B cell (primary cell): ENCODE measurements at regions not wholly inside any gene's neighbourhood (a gene's known extent, or its start where the extent isn't known, plus 50 kb on each side); places are given as distances from the start of the nearest gene placed in this dataset.

ENCODE experiments used
- ATAC-seq: fragments of 200-7000 bp; cut with Tn5 transposase; one replicate; pipeline ENCODE4 v1.10.0; 2021; ENCODE audit warnings: low read depth, mild to moderate bottlenecking, moderate number of reproducible peaks, moderate library complexity
- CTCF ChIA-PET: fragments of 350-600 bp; sonication (Branson Sonifier 250); formaldehyde crosslinking; loops from one replicate; lab custom pipeline; 2021; ENCODE audit warnings: antibody characterized with exemption, inconsistent platforms; lab: Charles Lee
- POLR2A ChIA-PET: fragments of 350-600 bp; sonication (Branson Sonifier 250); formaldehyde crosslinking; loops from one replicate; lab custom pipeline; 2021; ENCODE audit warnings: antibody characterized with exemption; lab: Charles Lee
- DNase-seq: peaks from one replicate; pipeline ENCODE4 v3.0.0; 2013
- H2AFZ ChIP-seq: 2 replicates; pipeline ENCODE4 v1.6.1; 2012; ENCODE audit warnings: mild to moderate bottlenecking, low read depth, low read length; ENCODE audit not compliant: insufficient read depth, poor library complexity, severe bottlenecking
- H3K27ac ChIP-seq, 2 donors: 1 replicate in 1 of 2; 2 replicates in 1 of 2; pipeline ENCODE4 v1.5.1; 2012 to 2013; ENCODE audit warnings: low read length in 2 of 2, mild to moderate bottlenecking in 2 of 2, moderate library complexity in 1 of 2
- H3K27me3 ChIP-seq, 4 experiments: fragments of 200-600 bp in 1 of 4; sonication (generic) in 1 of 4; replicated peaks in 1 of 4; 1 replicate in 2 of 4; 2 replicates in 2 of 4; pipeline versions ENCODE4 v1.6.1 to v1.7.0; 2013 to 2016; ENCODE audit warnings: low read length in 3 of 4, mild to moderate bottlenecking in 2 of 4, mixed read lengths in 1 of 4, moderate library complexity in 1 of 4; ENCODE audit not compliant: insufficient read depth in 4 of 4, control insufficient read depth in 3 of 4; ENCODE audit errors: control extremely low read depth in 1 of 4
- H3K36me3 ChIP-seq, 2 experiments: replicated peaks in 1 of 2; 1 replicate in 1 of 2; 2 replicates in 1 of 2; pipeline versions ENCODE4 v1.6.1 to v1.7.1; 2013; ENCODE audit warnings: low read length in 1 of 2; ENCODE audit not compliant: insufficient read depth in 2 of 2, control insufficient read depth in 1 of 2; ENCODE audit errors: control extremely low read depth in 1 of 2, extremely low read depth in 1 of 2
- H3K4me1 ChIP-seq, 2 donors: fragments of 200-600 bp in 1 of 2; sonication (generic) in 1 of 2; 1 replicate in 1 of 2; 2 replicates in 1 of 2; pipeline versions ENCODE4 v1.5.1 to v1.6.1; 2013 to 2017; ENCODE audit warnings: low read length in 2 of 2; ENCODE audit not compliant: control insufficient read depth in 2 of 2, insufficient read depth in 2 of 2
- H3K4me2 ChIP-seq: replicated peaks from 2 replicates; pipeline ENCODE3; 2012; ENCODE audit warnings: mild to moderate bottlenecking, low read depth, low read length; ENCODE audit not compliant: poor library complexity, severe bottlenecking
- H3K4me3 ChIP-seq, 5 experiments: fragments of 200-600 bp in 1 of 5; sonication (generic) in 1 of 5; 1 replicate in 3 of 5; 2 replicates in 2 of 5; pipeline versions ENCODE4 v1.5.1 to v1.7.0; 2011 to 2016; ENCODE audit warnings: low read length in 4 of 5, mild to moderate bottlenecking in 4 of 5, low read depth in 2 of 5, control low read depth in 1 of 5, moderate library complexity in 1 of 5; ENCODE audit not compliant: insufficient read depth in 1 of 5; ENCODE audit errors: control extremely low read depth in 1 of 5, extremely low read depth in 1 of 5
- H3K79me2 ChIP-seq: fragments of 200-600 bp; sonication (generic); one replicate; pipeline ENCODE4 v1.6.0; 2016; ENCODE audit warnings: low read length; ENCODE audit not compliant: control insufficient read depth, insufficient read depth
- H3K9ac ChIP-seq: fragments of 200-600 bp; sonication (generic); 2 replicates; pipeline ENCODE4 v1.6.1; 2017; ENCODE audit warnings: mild to moderate bottlenecking, low read length, moderate library complexity
- H3K9me3 ChIP-seq, 3 donors: one replicate each; pipeline versions ENCODE4 v1.6.1 to v1.7.1; 2013; ENCODE audit warnings: low read length in 2 of 3; ENCODE audit not compliant: control insufficient read depth in 2 of 3, insufficient read depth in 1 of 3; ENCODE audit errors: control extremely low read depth in 1 of 3
- H4K20me1 ChIP-seq: 2 replicates; pipeline ENCODE4 v1.6.0; 2012; ENCODE audit warnings: mild to moderate bottlenecking, low read length; ENCODE audit not compliant: insufficient read depth, control insufficient read depth, poor library complexity, severe bottlenecking
- H3K27ac Mint-ChIP-seq: one replicate; pipeline ENCODE4 v1.8.0; 2021; ENCODE audit warnings: mixed read lengths
- H3K27me3 Mint-ChIP-seq: one replicate; pipeline ENCODE4 v1.8.0; 2021; ENCODE audit warnings: mixed read lengths
- H3K4me1 Mint-ChIP-seq: one replicate; pipeline ENCODE4 v1.8.0; 2021; ENCODE audit warnings: mixed read lengths
- H3K4me3 Mint-ChIP-seq: one replicate; pipeline ENCODE4 v1.8.0; 2021; ENCODE audit warnings: mixed read lengths
- H3K9me3 Mint-ChIP-seq: one replicate; pipeline ENCODE4 v1.8.0; 2022; ENCODE audit warnings: mixed read lengths; ENCODE audit not compliant: insufficient read depth
- EZH2 ChIP-seq: IDR thresholded peaks from 2 replicates; pipeline ENCODE4 v1.6.1; 2012; ENCODE audit warnings: borderline replicate concordance, low read depth, mild to moderate bottlenecking, moderate library complexity, low read length; ENCODE audit not compliant: insufficient read depth, poor library complexity, severe bottlenecking
- WGBS: methylation state at CpG from one replicate; pipeline ENCODE4 v1.1.5; 2013; ENCODE audit warnings: missing lambda C conversion rate; ENCODE audit not compliant: insufficient coverage; 5-methylcytosine and 5-hydroxymethylcytosine counted together
- intact Hi-C: fragments of 100-400 bp; cut with micrococcal nuclease; formaldehyde crosslinking; loops from one replicate; pipeline ENCODE4 v1.10.0; 2022
- TF ChIP-seq, protein P1 (sequence below): fragments of 200-600 bp; IDR thresholded peaks from one replicate; pipeline ENCODE4 v1.8.0; 2022; ENCODE audit warnings: antibody characterized with exemption, mild to moderate bottlenecking

DNA sequence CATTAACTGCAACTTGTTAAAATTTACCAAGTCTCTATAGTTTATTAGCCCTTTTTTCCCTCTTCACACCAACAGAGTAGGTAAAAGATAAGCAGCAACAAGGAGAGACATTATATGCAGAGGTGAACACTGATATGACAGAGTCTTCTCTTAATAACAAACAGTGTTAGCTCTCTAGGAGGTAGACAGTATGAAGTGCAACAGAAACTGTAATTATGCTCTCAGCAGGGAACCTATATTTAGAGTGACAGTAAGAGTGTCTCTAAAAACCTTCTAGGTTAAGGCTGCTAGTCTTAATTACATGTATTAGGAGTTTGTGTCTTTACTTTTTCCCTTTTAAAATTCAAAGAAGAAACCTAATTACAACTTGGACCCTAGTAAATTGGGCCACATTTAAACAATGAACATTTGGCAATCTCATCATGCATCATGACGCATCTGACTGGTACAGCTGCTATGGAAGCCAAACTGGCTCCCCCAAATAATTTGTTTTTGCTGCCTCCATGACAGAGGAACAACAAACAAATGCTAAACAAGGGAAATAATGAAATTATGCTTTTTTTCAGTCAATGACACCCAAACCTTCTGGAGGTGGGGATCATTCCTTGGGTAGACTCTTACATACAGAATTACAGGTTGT is 69.9 kb upstream of the MMADHC start:
- Mint-ChIP-seq H3K9me3 (peaks cover 4% of the 10 kb centered on the region), H3K4me1 (no peaks in the 10 kb centered on the region), H3K4me3 (no peak overlapping the region), H3K27me3 (peaks cover 4% of the 10 kb centered on the region), H3K27ac (no peak overlapping the region)
- DNase-seq (no peak), ATAC-seq (no peak)
- Histone ChIP-seq H3K4me2 (no peak overlapping the region), H3K27me3 (no peaks in the 10 kb centered on the region), H4K20me1 (no peaks in the 10 kb centered on the region), H2AFZ (no peak overlapping the region), H3K27ac (no peak overlapping the region), H3K4me3 (no peak overlapping the region), H3K79me2 (no peaks in the 10 kb centered on the region), H3K4me1 (no peaks in the 10 kb centered on the region), H3K36me3 (no peaks in the 10 kb centered on the region), H3K9me3 (peaks cover 0 to 2% (median 0%) of the 10 kb centered on the region in 3 donors), H3K9ac (no peak overlapping the region)
- intact Hi-C loops = no loop called here
- ChIA-PET POLR2A (no interaction called here), CTCF (interaction anchor here (0.6 to 1.2 kb wide), 2 partner anchors 26 to 59 kb away, joined by 3 read pairs; no protein-coding TSS in a partner anchor)
- TF ChIP-seq EZH2 = no peak
- TF ChIP-seq, protein P1, sequence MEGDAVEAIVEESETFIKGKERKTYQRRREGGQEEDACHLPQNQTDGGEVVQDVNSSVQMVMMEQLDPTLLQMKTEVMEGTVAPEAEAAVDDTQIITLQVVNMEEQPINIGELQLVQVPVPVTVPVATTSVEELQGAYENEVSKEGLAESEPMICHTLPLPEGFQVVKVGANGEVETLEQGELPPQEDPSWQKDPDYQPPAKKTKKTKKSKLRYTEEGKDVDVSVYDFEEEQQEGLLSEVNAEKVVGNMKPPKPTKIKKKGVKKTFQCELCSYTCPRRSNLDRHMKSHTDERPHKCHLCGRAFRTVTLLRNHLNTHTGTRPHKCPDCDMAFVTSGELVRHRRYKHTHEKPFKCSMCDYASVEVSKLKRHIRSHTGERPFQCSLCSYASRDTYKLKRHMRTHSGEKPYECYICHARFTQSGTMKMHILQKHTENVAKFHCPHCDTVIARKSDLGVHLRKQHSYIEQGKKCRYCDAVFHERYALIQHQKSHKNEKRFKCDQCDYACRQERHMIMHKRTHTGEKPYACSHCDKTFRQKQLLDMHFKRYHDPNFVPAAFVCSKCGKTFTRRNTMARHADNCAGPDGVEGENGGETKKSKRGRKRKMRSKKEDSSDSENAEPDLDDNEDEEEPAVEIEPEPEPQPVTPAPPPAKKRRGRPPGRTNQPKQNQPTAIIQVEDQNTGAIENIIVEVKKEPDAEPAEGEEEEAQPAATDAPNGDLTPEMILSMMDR = no peak
- no CpG with 5 or more reads among the region's 1 CpG for WGBS

DNA sequence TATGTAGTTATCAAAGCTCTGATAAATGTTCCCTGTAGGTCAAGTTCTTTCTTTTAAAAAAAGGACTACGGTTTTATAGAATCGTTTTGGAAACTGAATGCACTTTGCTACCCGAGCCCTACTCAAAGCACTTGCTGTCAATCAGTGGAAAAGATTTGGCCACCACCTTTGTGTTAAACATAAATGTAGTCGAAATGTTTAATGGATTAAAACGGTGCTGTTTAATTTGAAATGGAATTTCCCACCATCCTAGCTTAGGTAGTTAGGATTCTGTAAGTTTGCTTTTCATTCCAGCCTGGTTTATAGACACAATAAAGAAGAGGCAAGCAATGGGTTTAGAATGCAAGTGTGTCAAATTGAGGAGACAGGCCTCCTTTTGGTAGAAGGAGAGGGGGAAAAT is 69.4 kb upstream of the MMADHC start:
- H3K9me3 ChIP-seq = peaks cover 0 to 2% (median 0%) of the 10 kb centered on the region in 3 donors
- H4K20me1 ChIP-seq = no peaks in the 10 kb centered on the region
- no peak overlapping the region for H2AFZ ChIP-seq
- Mint-ChIP-seq H3K27ac (no peak overlapping the region), H3K9me3 (peaks cover 4% of the 10 kb centered on the region), H3K27me3 (peaks cover 4% of the 10 kb centered on the region), H3K4me1 (no peaks in the 10 kb centered on the region), H3K4me3 (no peak overlapping the region)
- ChIA-PET CTCF (no interaction called here), POLR2A (no interaction called here)
- WGBS = 100% methylated on average over 3 of the region's 5 CpGs
- H3K79me2 ChIP-seq = no peaks in the 10 kb centered on the region
- ATAC-seq (no peak), DNase-seq (no peak)
- H3K27ac ChIP-seq = no peak overlapping the region
- no peaks in the 10 kb centered on the region for H3K27me3 ChIP-seq
- H3K4me1 ChIP-seq = no peaks in the 10 kb centered on the region
- H3K9ac ChIP-seq = no peak overlapping the region
- H3K36me3 ChIP-seq = no peaks in the 10 kb centered on the region
- intact Hi-C loops = no loop called here
- no peak overlapping the region for H3K4me2 ChIP-seq
- H3K4me3 ChIP-seq = no peak overlapping the region
- TF ChIP-seq, protein P1 = no peak
- TF ChIP-seq EZH2 = no peak
